Loucy (cell line): ENCODE measurements at regions not wholly inside any gene's neighbourhood (a gene's known extent, or its start where the extent isn't known, plus 50 kb on each side); places are given as distances from the start of the nearest gene placed in this dataset.
"Not testable (repeated sequence)": the region's sequence is repeated elsewhere in the genome, so short reads cannot be mapped to it uniquely, and the experiment has no call there.

Experiments used
- H2AFZ ChIP-seq: fragments of 200-600 bp; sonication (generic); 2 replicates; pipeline ENCODE4 v1.6.0; 2016; ENCODE audit warnings: antibody characterized with exemption, mild to moderate bottlenecking, low read length, moderate library complexity
- H3F3A ChIP-seq: fragments of 200-600 bp; 2 replicates; pipeline ENCODE4 v1.6.0; 2016; ENCODE audit warnings: antibody characterized with exemption, low read depth, mild to moderate bottlenecking
- H3K27me3 ChIP-seq: fragments of 200-600 bp; sonication (generic); 2 replicates; pipeline ENCODE4 v1.6.1; 2014; ENCODE audit warnings: low read length, mild to moderate bottlenecking; ENCODE audit not compliant: insufficient read depth, poor library complexity, severe bottlenecking
- H3K36me3 ChIP-seq: fragments of 200-600 bp; sonication (generic); 2 replicates; pipeline ENCODE4 v1.6.1; 2016; ENCODE audit warnings: low read length; ENCODE audit not compliant: insufficient read depth
- H3K4me1 ChIP-seq: fragments of 200-600 bp; sonication (generic); 2 replicates; pipeline ENCODE4 v1.5.1; 2014; ENCODE audit warnings: low read length, mild to moderate bottlenecking; ENCODE audit not compliant: insufficient read depth, poor library complexity, severe bottlenecking
- H3K4me2 ChIP-seq: fragments of 200-600 bp; sonication (generic); 2 replicates; pipeline ENCODE4 v1.6.0; 2014; ENCODE audit warnings: antibody characterized with exemption, low read length, low read depth, mild to moderate bottlenecking; ENCODE audit not compliant: poor library complexity, severe bottlenecking
- H3K4me3 ChIP-seq: fragments of 200-600 bp; sonication (generic); 2 replicates; pipeline ENCODE4 v1.5.1; 2014; ENCODE audit warnings: low read length, mild to moderate bottlenecking, mixed read lengths; ENCODE audit not compliant: poor library complexity, severe bottlenecking
- H3K79me2 ChIP-seq: fragments of 200-600 bp; sonication (generic); 2 replicates; pipeline ENCODE4 v1.6.1; 2014; ENCODE audit warnings: low read length; ENCODE audit not compliant: insufficient read depth
- H3K9ac ChIP-seq: fragments of 200-600 bp; sonication (generic); 2 replicates; pipeline ENCODE4 v1.6.0; 2014; ENCODE audit warnings: mild to moderate bottlenecking, low read depth, low read length, moderate library complexity; ENCODE audit not compliant: poor library complexity, severe bottlenecking
- H3K9me2 ChIP-seq: fragments of 200-600 bp; sonication (generic); replicated peaks from 2 replicates; pipeline ENCODE4 v1.6.1; 2016; ENCODE audit warnings: low read depth, low read length, mixed read lengths
- H3K9me3 ChIP-seq: fragments of 200-600 bp; sonication (generic); 2 replicates; pipeline ENCODE4 v1.6.1; 2014; ENCODE audit warnings: mild to moderate bottlenecking, antibody characterized with exemption, low read length, low read depth; ENCODE audit not compliant: insufficient read depth
- H4K20me1 ChIP-seq: fragments of 200-600 bp; sonication (generic); 2 replicates; pipeline ENCODE4 v1.6.0; 2014; ENCODE audit warnings: antibody characterized with exemption, low read length, mild to moderate bottlenecking; ENCODE audit not compliant: insufficient read depth, poor library complexity, severe bottlenecking
- EZH2phosphoT487 ChIP-seq: fragments of 200-600 bp; IDR thresholded peaks from 2 replicates; pipeline ENCODE4 v1.6.1; 2018; ENCODE audit warnings: antibody characterized with exemption, mild to moderate bottlenecking, moderate library complexity, borderline replicate concordance
- TF ChIP-seq, protein P1 (sequence below): fragments of 200-600 bp; sonication (generic); conservative IDR thresholded peaks from 2 replicates; pipeline ENCODE4 v1.5.1; 2014; ENCODE audit warnings: mild to moderate bottlenecking, antibody characterized with exemption, low read length

DNA sequence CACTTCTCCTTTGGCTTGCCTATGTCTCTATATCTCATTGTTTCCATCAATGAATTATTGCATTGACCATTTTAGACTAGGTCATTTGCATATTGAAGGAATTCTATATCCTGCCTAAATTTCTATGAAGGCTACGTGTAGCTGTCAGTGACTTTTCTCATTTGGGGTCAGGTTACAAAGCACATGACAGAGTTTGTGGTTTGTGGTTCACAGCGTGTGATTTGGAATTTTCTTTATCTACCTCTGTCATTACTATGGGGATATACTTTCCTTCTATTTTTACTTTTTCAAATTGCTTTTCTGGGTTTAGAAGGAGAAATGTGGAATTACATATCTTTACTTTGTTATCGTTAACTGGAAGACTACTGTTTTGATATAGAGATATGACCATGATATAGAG is 317.3 kb upstream of the CFAP20DC start:
- Histone ChIP-seq H3K4me1 (peaks cover 25% of the 10 kb centered on the region), H3F3A (no peaks in the 10 kb centered on the region), H3K4me2 (peak overlapping the region; percentile 36), H2AFZ (no peak overlapping the region), H3K9ac (no peak overlapping the region), H3K9me2 (no peaks in the 10 kb centered on the region), H3K9me3 (no peaks in the 10 kb centered on the region), H3K4me3 (no peak overlapping the region), H3K79me2 (no peaks in the 10 kb centered on the region), H3K27me3 (no peaks in the 10 kb centered on the region), H4K20me1 (no peaks in the 10 kb centered on the region), H3K36me3 (no peaks in the 10 kb centered on the region)
- TF ChIP-seq EZH2phosphoT487, result no peak
- TF ChIP-seq, protein P1, sequence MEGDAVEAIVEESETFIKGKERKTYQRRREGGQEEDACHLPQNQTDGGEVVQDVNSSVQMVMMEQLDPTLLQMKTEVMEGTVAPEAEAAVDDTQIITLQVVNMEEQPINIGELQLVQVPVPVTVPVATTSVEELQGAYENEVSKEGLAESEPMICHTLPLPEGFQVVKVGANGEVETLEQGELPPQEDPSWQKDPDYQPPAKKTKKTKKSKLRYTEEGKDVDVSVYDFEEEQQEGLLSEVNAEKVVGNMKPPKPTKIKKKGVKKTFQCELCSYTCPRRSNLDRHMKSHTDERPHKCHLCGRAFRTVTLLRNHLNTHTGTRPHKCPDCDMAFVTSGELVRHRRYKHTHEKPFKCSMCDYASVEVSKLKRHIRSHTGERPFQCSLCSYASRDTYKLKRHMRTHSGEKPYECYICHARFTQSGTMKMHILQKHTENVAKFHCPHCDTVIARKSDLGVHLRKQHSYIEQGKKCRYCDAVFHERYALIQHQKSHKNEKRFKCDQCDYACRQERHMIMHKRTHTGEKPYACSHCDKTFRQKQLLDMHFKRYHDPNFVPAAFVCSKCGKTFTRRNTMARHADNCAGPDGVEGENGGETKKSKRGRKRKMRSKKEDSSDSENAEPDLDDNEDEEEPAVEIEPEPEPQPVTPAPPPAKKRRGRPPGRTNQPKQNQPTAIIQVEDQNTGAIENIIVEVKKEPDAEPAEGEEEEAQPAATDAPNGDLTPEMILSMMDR, result no peak

- Histone ChIP-seq H3K4me1 (peaks cover 25% of the 10 kb centered on the region), H3F3A (no peaks in the 10 kb centered on the region), H4K20me1 (no peaks in the 10 kb centered on the region), H3K9me2 (no peaks in the 10 kb centered on the region), H3K36me3 (no peaks in the 10 kb centered on the region), H3K4me3 (no peak overlapping the region), H3K79me2 (no peaks in the 10 kb centered on the region), H3K9ac (no peak overlapping the region), H3K4me2 (no peak overlapping the region), H3K27me3 (no peaks in the 10 kb centered on the region), H3K9me3 (no peaks in the 10 kb centered on the region), H2AFZ (no peak overlapping the region)
- TF ChIP-seq, protein P1, result no peak
- no peak for TF ChIP-seq EZH2phosphoT487
Measured at GRCh38 chr3:59366218-59366617, 316.4 kb upstream of the CFAP20DC start.

GRCh38 chr3:59364496-59364895 is 314.7 kb upstream of the CFAP20DC start:
- no peak for TF ChIP-seq EZH2phosphoT487
- TF ChIP-seq, protein P1, result no peak
- H3F3A ChIP-seq, result no peaks in the 10 kb centered on the region
- H3K27me3 ChIP-seq, result no peaks in the 10 kb centered on the region
- no peaks in the 10 kb centered on the region for H3K9me2 ChIP-seq
- H3K4me2 ChIP-seq, result no peak overlapping the region
- H3K4me1 ChIP-seq, result peaks cover 25% of the 10 kb centered on the region
- H3K79me2 ChIP-seq, result no peaks in the 10 kb centered on the region
- H2AFZ ChIP-seq, result no peak overlapping the region
- H3K9me3 ChIP-seq, result no peaks in the 10 kb centered on the region
- H3K9ac ChIP-seq, result no peak overlapping the region
- H3K36me3 ChIP-seq, result no peaks in the 10 kb centered on the region
- H4K20me1 ChIP-seq, result no peaks in the 10 kb centered on the region
- no peak overlapping the region for H3K4me3 ChIP-seq

DNA sequence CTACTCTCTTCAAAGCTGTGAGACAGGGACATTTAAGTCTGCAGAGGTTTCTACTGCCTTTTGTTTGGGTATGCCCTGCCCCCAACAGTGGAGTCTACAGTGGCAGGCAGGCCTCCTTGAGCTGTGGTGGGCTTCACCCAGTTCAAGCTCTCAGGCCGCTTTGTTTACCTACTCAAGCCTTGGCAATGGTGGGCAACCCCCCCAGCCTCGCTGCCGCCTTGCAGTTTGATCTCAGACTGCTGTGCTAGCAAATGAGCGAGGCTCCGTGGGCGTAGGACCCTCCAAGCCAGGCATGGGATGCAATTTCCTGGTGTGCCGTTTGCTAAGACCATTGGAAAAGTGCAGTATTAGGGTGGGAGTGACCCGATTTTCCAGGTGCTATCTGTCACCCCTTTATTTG is 310.5 kb upstream of the CFAP20DC start:
- not testable (repeated sequence) for H3K4me2 ChIP-seq, H4K20me1 ChIP-seq, H2AFZ ChIP-seq, H3K9me2 ChIP-seq, H3K9me3 ChIP-seq, H3K36me3 ChIP-seq, H3F3A ChIP-seq, H3K4me3 ChIP-seq, H3K9ac ChIP-seq, H3K4me1 ChIP-seq, H3K79me2 ChIP-seq, H3K27me3 ChIP-seq
